SH-SY5Y (cell line): ENCODE measurements at regions not wholly inside any gene's neighbourhood (a gene's known extent, or its start where the extent isn't known, plus 50 kb on each side); places are given as distances from the start of the nearest gene placed in this dataset.

ENCODE experiments used
- GATA2 ChIP-seq: IDR thresholded peaks from 2 replicates; pipeline ENCODE4 v1.6.1; 2011; ENCODE audit warnings: mild to moderate bottlenecking, low read depth, low read length
- GATA3 ChIP-seq: IDR thresholded peaks from 2 replicates; pipeline ENCODE4 v1.6.1; 2011; ENCODE audit warnings: low read depth, mild to moderate bottlenecking, low read length, moderate library complexity

DNA sequence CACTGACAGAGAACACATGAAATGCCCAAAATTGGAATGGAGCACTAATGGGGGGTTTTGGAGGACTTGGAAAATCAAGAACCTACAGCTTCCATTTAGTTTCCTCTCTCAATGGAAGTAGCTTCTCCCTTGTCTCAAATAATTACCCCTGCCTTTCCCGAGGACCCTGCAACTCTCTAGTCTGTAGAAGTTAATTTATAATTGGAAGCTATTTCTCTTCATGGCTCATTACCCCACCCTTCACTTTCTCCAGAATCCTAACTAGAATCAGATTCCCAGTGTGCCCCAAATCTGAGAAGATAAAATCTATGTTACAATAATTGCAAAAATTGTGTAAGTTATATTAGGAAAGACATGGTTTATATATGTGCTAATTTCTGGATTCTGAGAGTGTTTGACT lies 181.5 kb upstream of the ATP1B1 start:
- TF ChIP-seq GATA3 = no peak
- no peak for TF ChIP-seq GATA2
